ENCODE measurements at regions not wholly inside any gene's neighbourhood (a gene's known extent, or its start where the extent isn't known, plus 50 kb on each side); places are given as distances from the start of the nearest gene placed in this dataset.

- TF ChIP-seq CTCF (IDR thresholded peaks at IDR 0.05; ENCODE audit: extremely low read depth in 1 of 2, insufficient read depth in 1 of 2, low read depth in 1 of 2, low read length in 2 of 2) (no peak), FOS (IDR thresholded peaks at IDR 0.05; ENCODE audit: borderline replicate concordance, insufficient read depth, low read length) (no peak), POLR2A (IDR thresholded peaks at IDR 0.05; ENCODE audit: low read depth, low read length) (no peak), EZH2 (IDR thresholded peaks at IDR 0.05; ENCODE audit: borderline replicate concordance, low read depth, low read length, severe bottlenecking) (no peak)
- TF ChIP-seq, protein P1, sequence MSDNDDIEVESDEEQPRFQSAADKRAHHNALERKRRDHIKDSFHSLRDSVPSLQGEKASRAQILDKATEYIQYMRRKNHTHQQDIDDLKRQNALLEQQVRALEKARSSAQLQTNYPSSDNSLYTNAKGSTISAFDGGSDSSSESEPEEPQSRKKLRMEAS (IDR thresholded peaks at IDR 0.05; ENCODE audit: insufficient read depth, insufficient read length) = no peak
Measured at GRCh38 chr6:68039641-68040311, 595.3 kb upstream of the ADGRB3 start.

Measured in endothelial cell of umbilical vein (primary cell).